Dermis blood vessel endothelial cell (primary cell): ENCODE measurements at regions not wholly inside any gene's neighbourhood (a gene's known extent, or its start where the extent isn't known, plus 50 kb on each side); places are given as distances from the start of the nearest gene placed in this dataset.

Experiments used
- DNase-seq: peaks from one replicate; pipeline ENCODE4 v3.0.0; 2010

GRCh38 chr2:19479666-19480065, 121.2 kb upstream of the OSR1 start:
- no peak for DNase-seq

GRCh38 chr2:19478409-19478808, 120.0 kb upstream of the OSR1 start:
- DNase-seq: no peak

GRCh38 chr2:19476327-19476726, 117.9 kb upstream of the OSR1 start:
- no peak for DNase-seq

GRCh38 chr2:19474128-19474527, 115.7 kb upstream of the OSR1 start:
- no peak for DNase-seq

- no peak for DNase-seq
Measured at GRCh38 chr2:19473350-19473749, 114.9 kb upstream of the OSR1 start.

GRCh38 chr2:19472391-19472978, 114.1 kb upstream of the OSR1 start:
- DNase-seq: no peak

GRCh38 chr2:19471491-19471890, 113.1 kb upstream of the OSR1 start:
- no peak for DNase-seq

GRCh38 chr2:19465978-19466377, 107.6 kb upstream of the OSR1 start:
- DNase-seq: no peak

- DNase-seq: no peak
Measured at GRCh38 chr2:19462256-19462645, 103.8 kb upstream of the OSR1 start.

- DNase-seq: no peak
Measured at GRCh38 chr2:19461504-19462255, 103.3 kb upstream of the OSR1 start.

GRCh38 chr2:19460761-19461160, 102.3 kb upstream of the OSR1 start:
- DNase-seq: no peak

GRCh38 chr2:19458427-19459003, 100.1 kb upstream of the OSR1 start:
- no peak for DNase-seq

- no peak for DNase-seq
Measured at GRCh38 chr2:19457809-19458208, 99.4 kb upstream of the OSR1 start.

GRCh38 chr2:19456705-19457309, 98.4 kb upstream of the OSR1 start:
- DNase-seq: no peak

- DNase-seq: no peak
Measured at GRCh38 chr2:19454125-19454524, 95.7 kb upstream of the OSR1 start.

- DNase-seq: no peak
Measured at GRCh38 chr2:19442731-19443130, 84.3 kb upstream of the OSR1 start.

GRCh38 chr2:19439081-19439480, 80.7 kb upstream of the OSR1 start:
- DNase-seq: no peak

GRCh38 chr2:19435815-19436214, 77.4 kb upstream of the OSR1 start:
- no peak for DNase-seq

- no peak for DNase-seq
Measured at GRCh38 chr2:19434413-19434812, 76.0 kb upstream of the OSR1 start.

- DNase-seq: no peak
Measured at GRCh38 chr2:19426941-19427340, 68.5 kb upstream of the OSR1 start.

- DNase-seq: no peak
Measured at GRCh38 chr2:19426144-19426543, 67.7 kb upstream of the OSR1 start.

GRCh38 chr2:19425419-19425818, 67.0 kb upstream of the OSR1 start:
- no peak for DNase-seq

GRCh38 chr2:19419211-19419880, 60.9 kb upstream of the OSR1 start:
- no peak for DNase-seq
